AG04449 (cell line): ENCODE measurements at regions not wholly inside any gene's neighbourhood (a gene's known extent, or its start where the extent isn't known, plus 50 kb on each side); places are given as distances from the start of the nearest gene placed in this dataset.
A peak's percentile ranks its signal among the peaks of the same experiment; 100 is the strongest.

Experiments
- CTCF ChIA-PET: fragments of 350-600 bp; formaldehyde crosslinking; extraction: SDS; loops from one replicate; lab custom pipeline; 2021; ENCODE audit warnings: antibody characterized with exemption; lab: Yijun Ruan, JAX
- POLR2A ChIA-PET: fragments of 400-600, 350-600 bp; formaldehyde crosslinking; extraction: SDS; loops from one replicate; lab custom pipeline; 2020; ENCODE audit warnings: antibody characterized with exemption, inconsistent platforms; lab: Yijun Ruan, JAX
- DNase-seq: peaks from one replicate; pipeline ENCODE4 v3.0.0-alpha.2; 2010; ENCODE audit warnings: low read depth, low spot score
- H3K4me3 ChIP-seq: 2 replicates; pipeline ENCODE4 v1.5.1; 2011; ENCODE audit warnings: low read depth, mild to moderate bottlenecking, control low read depth, low read length
- CTCF ChIP-seq: IDR thresholded peaks from one replicate; pipeline ENCODE4 v1.5.1; 2011; ENCODE audit warnings: mild to moderate bottlenecking, moderate library complexity, low read length, control low read depth, inconsistent platforms; ENCODE audit not compliant: insufficient read depth; ENCODE audit errors: missing control alignments

- TF ChIP-seq CTCF = no peak
- ChIA-PET POLR2A (interaction anchor here (0.7 to 2.2 kb wide), 8 partner anchors 138 to 491 kb away, joined by 3 to 15 read pairs (median 4); partner anchors contain the start of gene KLF7), CTCF (interaction anchor here (0.6 to 9.6 kb wide), 65 partner anchors 9 to 782 kb away, joined by 3 to 163 read pairs (median 4); partner anchors contain the start of gene KLF7)
- DNase-seq = no peak
- no peak overlapping the region for H3K4me3 ChIP-seq
Measured at GRCh38 chr2:207472343-207473048, 57.3 kb upstream of the CREB1 start.

DNA sequence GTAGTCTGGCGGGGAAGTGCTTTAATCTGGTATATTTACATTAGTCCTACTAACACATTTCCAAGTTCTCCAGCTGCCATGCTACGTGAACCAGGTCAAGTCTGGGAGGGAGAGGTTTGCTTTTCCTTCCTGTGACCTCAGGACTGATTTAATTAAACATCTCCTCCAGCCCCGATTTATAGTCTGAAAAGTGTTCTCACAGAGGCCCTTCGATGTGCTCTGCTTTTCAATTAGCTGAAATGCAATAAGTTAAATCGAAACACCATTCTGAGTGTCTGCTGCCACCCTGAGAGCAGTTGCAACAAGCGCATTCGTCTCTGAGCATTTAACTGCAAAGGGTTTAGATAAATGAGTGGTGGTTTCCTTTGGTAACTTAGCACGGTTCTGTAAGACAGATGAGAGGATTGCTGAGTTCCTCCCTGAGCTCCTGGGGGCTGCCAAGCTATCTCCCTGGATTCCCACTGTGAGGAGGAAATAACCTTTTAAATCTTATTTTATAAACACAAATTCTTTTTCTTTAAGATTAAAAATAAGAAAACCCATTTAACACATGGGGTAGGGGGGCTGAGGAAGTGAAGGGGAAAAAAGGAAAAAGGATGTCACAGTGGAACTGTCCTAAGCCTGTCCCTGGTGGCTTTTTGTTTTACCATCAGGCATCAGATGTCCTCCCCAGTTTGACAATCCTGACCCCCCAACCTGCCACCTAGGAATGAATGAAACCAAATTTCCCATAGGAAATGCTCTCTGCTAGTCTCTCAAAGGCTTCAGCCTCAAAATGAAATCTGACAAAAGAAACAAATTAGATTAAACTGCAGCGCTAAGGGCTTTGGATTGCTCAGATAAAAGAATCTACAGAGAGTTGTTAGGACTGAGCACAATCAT is 56.5 kb upstream of the CREB1 start:
- H3K4me3 ChIP-seq = no peak overlapping the region
- POLR2A ChIA-PET = interaction anchor here (0.7 to 2.2 kb wide), 9 partner anchors 139 to 491 kb away, joined by 3 to 15 read pairs (median 3); partner anchors contain the start of gene KLF7
- peak; percentile 84 for TF ChIP-seq CTCF
- CTCF ChIA-PET = interaction anchor here (0.6 to 9.6 kb wide), 77 partner anchors 9 to 783 kb away, joined by 3 to 163 read pairs (median 4); partner anchors contain the start of genes CREB1 and KLF7
- peak; percentile 45 for DNase-seq

DNA sequence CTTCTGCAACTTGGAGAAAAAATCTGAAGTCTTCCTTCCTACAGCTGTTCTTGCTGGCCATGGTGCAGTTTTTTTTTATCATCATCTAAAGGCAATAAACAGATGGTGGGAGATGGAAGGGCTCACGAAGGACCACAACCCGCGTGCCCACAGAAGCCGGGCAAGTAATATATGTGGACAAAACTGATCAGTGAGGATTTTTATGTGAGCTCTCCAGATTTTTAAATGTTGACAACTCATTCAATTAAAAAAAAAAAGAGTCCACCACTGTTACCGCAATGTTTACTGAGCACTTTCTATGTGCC is 55.9 kb upstream of the CREB1 start:
- TF ChIP-seq CTCF = no peak
- POLR2A ChIA-PET = interaction anchor here (1.2 to 2.2 kb wide), 3 partner anchors 220 to 309 kb away, joined by 3 to 7 read pairs (median 7); no protein-coding TSS in a partner anchor

DNA sequence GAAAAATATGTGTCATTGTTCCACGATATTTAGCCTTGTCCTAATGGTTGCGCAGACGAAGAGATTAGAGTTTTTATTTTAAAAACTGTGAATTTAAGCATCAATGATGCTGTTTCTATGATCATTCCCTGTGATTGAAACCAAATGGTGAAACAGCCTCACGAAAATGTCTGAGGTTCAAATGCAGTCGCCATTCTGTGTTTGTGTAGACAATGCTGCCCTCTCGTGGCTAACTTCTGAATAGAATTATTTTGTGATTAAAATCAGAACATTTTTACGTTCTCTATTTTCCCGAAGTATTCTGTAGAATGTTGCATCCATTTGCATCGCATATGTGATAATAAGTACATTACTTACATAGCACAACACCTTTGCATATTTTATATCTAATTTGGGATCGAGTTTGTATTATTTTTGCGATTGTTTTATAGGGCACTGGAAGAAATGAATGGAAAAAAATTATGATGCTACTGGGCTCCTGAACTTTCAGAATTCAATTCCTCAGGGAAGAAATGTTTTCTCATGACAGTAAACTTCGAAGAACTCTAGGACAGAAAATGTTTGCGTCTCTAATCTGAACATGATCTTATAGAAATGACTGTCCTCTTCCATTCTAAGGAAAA is 54.8 kb upstream of the CREB1 start:
- no peak for DNase-seq
- no peak overlapping the region for H3K4me3 ChIP-seq
- POLR2A ChIA-PET = no interaction called here
- peak; percentile 43 for TF ChIP-seq CTCF
- CTCF ChIA-PET = interaction anchor here (0.8 to 9.6 kb wide), 10 partner anchors 58 to 780 kb away, joined by 3 to 163 read pairs (median 12); partner anchors contain the start of genes KLF7 and METTL21A

More for the DNA sequence above, 55.9 kb upstream of the CREB1 start:
- CTCF ChIA-PET = interaction anchor here (0.6 to 9.6 kb wide), 58 partner anchors 14 to 779 kb away, joined by 3 to 163 read pairs (median 5); partner anchors contain the start of genes CREB1 and KLF7
- H3K4me3 ChIP-seq = no peak overlapping the region
- no peak for DNase-seq

GRCh38 chr2:207475546-207475945 is 54.2 kb upstream of the CREB1 start:
- H3K4me3 ChIP-seq = no peak overlapping the region
- TF ChIP-seq CTCF = no peak
- ChIA-PET CTCF (interaction anchor here (0.7 to 3.2 kb wide), 12 partner anchors 150 to 675 kb away, joined by 3 to 52 read pairs (median 6); partner anchors contain the start of genes KLF7 and METTL21A), POLR2A (no interaction called here)
- DNase-seq = no peak
